ENCODE measurements at regions not wholly inside any gene's neighbourhood (a gene's known extent, or its start where the extent isn't known, plus 50 kb on each side); places are given as distances from the start of the nearest gene placed in this dataset.

DNA sequence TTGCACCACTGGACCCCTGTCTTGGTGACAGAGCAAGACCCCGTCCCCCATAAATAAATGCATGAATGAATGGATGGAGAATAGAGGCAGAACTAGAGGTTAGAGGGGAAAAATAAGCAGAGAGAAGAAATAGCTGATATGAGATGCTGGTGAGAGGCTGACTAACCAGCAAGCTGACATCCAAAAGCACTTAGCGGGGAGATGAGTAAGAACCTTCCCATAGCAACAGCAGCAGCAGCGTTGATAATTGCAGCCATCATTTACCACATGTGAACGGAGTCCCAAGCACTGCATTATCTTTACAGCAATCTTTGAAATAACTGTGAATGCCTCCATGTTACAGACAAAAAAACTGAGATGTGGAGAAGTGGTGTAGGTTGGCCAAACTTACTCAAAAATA lies 777.3 kb upstream of the EEF2KMT start:
- TF ChIP-seq, protein P1, sequence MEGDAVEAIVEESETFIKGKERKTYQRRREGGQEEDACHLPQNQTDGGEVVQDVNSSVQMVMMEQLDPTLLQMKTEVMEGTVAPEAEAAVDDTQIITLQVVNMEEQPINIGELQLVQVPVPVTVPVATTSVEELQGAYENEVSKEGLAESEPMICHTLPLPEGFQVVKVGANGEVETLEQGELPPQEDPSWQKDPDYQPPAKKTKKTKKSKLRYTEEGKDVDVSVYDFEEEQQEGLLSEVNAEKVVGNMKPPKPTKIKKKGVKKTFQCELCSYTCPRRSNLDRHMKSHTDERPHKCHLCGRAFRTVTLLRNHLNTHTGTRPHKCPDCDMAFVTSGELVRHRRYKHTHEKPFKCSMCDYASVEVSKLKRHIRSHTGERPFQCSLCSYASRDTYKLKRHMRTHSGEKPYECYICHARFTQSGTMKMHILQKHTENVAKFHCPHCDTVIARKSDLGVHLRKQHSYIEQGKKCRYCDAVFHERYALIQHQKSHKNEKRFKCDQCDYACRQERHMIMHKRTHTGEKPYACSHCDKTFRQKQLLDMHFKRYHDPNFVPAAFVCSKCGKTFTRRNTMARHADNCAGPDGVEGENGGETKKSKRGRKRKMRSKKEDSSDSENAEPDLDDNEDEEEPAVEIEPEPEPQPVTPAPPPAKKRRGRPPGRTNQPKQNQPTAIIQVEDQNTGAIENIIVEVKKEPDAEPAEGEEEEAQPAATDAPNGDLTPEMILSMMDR (conservative IDR thresholded peaks at IDR 0.05; ENCODE audit: low read depth), result no peak
- DNase-seq (ENCODE audit: low spot score), result no peak
- ChIA-PET CTCF (no interaction called here), POLR2A (ENCODE audit: low non-redundant PET) (no interaction called here)
- H3K27ac ChIP-seq, result no peak overlapping the region

DNA sequence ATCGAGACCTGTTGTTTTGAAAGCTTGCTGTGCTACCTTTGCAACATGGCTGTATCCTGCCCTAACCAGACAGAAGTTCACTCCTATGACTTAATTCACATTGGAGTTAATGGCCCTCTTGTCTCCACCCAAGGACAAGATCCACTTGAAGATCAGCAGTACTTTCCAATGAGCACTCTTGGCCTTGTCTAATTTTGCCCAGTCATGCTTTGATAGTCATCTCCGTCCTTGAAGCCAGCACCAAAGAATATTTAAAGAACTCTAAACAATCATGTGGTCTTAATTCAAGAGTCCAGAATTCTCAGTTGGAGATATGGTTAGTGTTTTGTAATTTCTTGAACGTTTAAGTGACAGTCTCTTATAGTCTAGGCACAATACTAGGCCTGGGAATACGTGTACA lies 775.6 kb upstream of the EEF2KMT start:
- CTCF ChIA-PET, result no interaction called here
- TF ChIP-seq, protein P1 (conservative IDR thresholded peaks at IDR 0.05; ENCODE audit: low read depth), result no peak

DNA sequence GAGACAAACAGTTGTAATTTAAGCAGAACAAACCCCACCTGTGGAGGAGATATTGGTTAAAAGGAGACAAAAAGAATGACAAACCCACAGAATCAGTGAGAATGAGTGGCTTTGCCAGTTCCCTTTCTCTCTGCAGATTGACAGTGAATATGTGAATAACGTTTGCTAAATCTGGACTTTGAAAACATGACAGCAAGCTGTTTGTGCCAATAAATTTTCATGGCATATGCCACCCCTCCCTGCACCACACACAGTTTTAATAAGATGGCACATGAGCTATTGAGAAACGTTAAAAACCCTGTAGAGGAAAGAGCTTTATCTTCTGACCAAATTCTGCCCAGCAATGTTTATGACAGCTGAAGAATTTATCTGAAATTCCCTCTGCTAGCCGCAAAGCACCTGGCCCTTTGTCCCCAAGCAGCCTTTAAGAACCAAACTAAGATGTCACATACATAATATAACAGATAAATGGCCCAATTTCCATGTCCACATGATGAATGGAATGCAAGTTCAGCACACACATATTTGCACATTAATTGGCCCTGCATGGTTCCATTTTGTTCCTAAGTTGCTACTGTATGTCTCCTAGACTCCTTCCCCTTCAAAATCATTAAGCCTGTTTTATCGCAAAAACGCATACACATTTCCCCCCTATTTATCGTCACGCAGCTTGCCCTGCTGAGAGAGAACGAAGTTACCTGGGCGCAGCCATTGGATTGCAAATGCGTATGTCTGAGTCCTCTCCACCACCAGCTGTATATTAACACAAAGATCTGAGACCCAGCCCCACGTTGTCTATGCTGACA lies 773.5 kb upstream of the EEF2KMT start:
- TF ChIP-seq, protein P1 (conservative IDR thresholded peaks at IDR 0.05; ENCODE audit: low read depth), result no peak
- DNase-seq (ENCODE audit: low spot score), result no peak
- CTCF ChIA-PET, result no interaction called here
- POLR2A ChIA-PET (ENCODE audit: low non-redundant PET), result no interaction called here
- H3K27ac ChIP-seq, result no peak overlapping the region

More for the DNA sequence above, 775.6 kb upstream of the EEF2KMT start:
- POLR2A ChIA-PET (ENCODE audit: low non-redundant PET), result no interaction called here
- no peak overlapping the region for H3K27ac ChIP-seq
- no peak for DNase-seq (ENCODE audit: low spot score)

DNA sequence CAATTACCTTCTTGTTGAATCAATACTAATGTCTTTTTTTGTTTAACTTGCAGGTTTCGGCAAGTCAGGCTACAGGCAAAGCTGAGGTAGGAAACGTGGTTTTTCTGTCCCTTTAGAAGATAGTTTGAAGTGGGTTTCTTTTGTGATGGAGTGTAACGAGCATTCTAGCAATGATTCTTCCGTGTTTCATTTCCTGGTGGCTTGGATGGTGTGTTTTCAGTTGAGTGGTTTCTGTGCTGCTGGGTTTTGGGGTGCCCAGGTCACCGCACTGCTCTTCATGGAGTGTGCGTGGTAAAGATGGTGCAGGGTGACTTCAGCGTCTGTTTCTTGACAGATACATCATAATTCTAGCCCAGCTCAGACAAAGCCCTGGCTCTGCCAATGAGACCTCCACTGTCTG lies 769.7 kb upstream of the EEF2KMT start:
- ChIA-PET CTCF (no interaction called here), POLR2A (ENCODE audit: low non-redundant PET) (no interaction called here)
- DNase-seq (ENCODE audit: low spot score), result no peak
- TF ChIP-seq, protein P1 (conservative IDR thresholded peaks at IDR 0.05; ENCODE audit: low read depth), result no peak
- no peak overlapping the region for H3K27ac ChIP-seq

DNA sequence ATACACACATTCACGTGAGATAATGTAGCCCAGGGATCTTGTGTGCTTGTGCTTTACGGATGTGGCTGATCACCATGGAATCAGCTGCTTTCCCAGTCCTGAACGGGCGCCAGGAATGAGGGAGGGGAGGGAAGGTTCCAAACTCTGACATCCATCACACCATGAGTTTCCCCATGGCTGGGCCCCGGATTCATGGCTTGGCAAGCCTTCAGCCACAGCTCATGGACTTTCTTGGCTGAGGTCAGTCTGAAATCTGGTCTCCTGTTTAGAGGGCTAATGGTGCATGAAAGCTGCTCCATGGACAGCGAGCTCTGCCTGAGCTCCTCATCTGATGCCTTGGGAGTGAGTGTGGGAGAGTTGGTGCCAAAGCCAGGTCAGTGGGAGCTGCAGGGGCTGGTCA lies 767.6 kb upstream of the EEF2KMT start:
- TF ChIP-seq, protein P1 (conservative IDR thresholded peaks at IDR 0.05; ENCODE audit: low read depth), result no peak
- ChIA-PET CTCF (no interaction called here), POLR2A (ENCODE audit: low non-redundant PET) (no interaction called here)

DNA sequence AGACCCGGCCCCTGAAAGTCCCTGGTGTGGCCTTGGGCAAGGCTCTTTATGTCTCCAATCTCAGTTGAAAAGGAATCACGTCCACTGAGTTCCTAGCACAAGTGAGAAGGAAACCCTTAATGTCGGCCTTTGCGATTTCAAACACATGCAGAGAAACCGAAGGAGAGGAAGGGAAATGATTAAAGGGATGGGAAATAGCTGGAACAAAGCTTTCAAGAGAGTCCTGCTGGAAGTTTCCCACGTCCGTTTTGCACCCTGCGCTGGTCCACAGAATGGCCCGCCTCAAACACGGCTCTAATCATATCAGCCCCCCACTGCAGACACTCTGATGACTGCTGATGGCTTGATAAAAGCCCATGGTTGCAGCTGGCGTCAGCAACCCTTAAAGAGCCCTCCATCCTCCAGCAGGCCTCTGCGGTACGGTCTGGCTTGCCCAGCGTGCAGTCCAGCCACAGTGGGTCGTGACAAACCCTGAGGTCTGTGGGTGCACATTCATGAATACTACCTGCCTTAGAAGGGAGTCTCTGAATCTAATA lies 765.5 kb upstream of the EEF2KMT start:
- no peak overlapping the region for H3K27ac ChIP-seq
- ChIA-PET POLR2A (ENCODE audit: low non-redundant PET) (no interaction called here), CTCF (interaction anchor here (0.6 kb wide), 1 partner anchor 72 kb away, joined by 3 read pairs; no protein-coding TSS in a partner anchor)
- DNase-seq (ENCODE audit: low spot score), result no peak
- TF ChIP-seq, protein P1 (conservative IDR thresholded peaks at IDR 0.05; ENCODE audit: low read depth), result no peak

More for the DNA sequence above, 767.6 kb upstream of the EEF2KMT start:
- no peak for DNase-seq (ENCODE audit: low spot score)
- no peak overlapping the region for H3K27ac ChIP-seq

Data from RWPE1 (cell line).